SU-DHL-6 (cell line): ENCODE measurements at regions not wholly inside any gene's neighbourhood (a gene's known extent, or its start where the extent isn't known, plus 50 kb on each side); places are given as distances from the start of the nearest gene placed in this dataset.

Experiments
- H2AFZ ChIP-seq: fragments of 200-600 bp; sonication (generic); 2 replicates; pipeline ENCODE4 v1.6.1; 2014; ENCODE audit warnings: low read depth, mild to moderate bottlenecking, moderate library complexity, mixed read lengths, antibody characterized with exemption, low read length; ENCODE audit not compliant: severe bottlenecking
- H3F3A ChIP-seq: fragments of 200-600 bp; shearing (Covaris generic); 2 replicates; pipeline ENCODE4 v1.6.0; 2016; ENCODE audit warnings: antibody characterized with exemption, mild to moderate bottlenecking; ENCODE audit not compliant: insufficient read depth
- H3K27ac ChIP-seq: fragments of 200-600 bp; sonication (generic); 2 replicates; pipeline ENCODE4 v1.5.1; 2016; ENCODE audit warnings: low read depth, mild to moderate bottlenecking, low read length, moderate library complexity, mixed read lengths
- H3K27me3 ChIP-seq: fragments of 200-600 bp; sonication (generic), shearing (Covaris generic); 2 replicates; pipeline ENCODE4 v1.6.0; 2014; ENCODE audit warnings: mild to moderate bottlenecking, low read length
- H3K36me3 ChIP-seq: fragments of 200-600 bp; sonication (generic); 2 replicates; pipeline ENCODE4 v1.6.1; 2014; ENCODE audit warnings: mild to moderate bottlenecking, low read length, mixed read lengths
- H3K4me2 ChIP-seq: fragments of 300-600, 200-600 bp; shearing (Covaris generic), sonication (generic); 2 replicates; pipeline ENCODE4 v1.6.0; 2014; ENCODE audit warnings: low read length, low read depth, mild to moderate bottlenecking; ENCODE audit not compliant: poor library complexity, severe bottlenecking
- H3K4me3 ChIP-seq: fragments of 200-600 bp; sonication (generic); 2 replicates; pipeline ENCODE4 v1.5.1; 2014; ENCODE audit warnings: antibody characterized with exemption, low read length, mild to moderate bottlenecking, mixed read lengths; ENCODE audit not compliant: insufficient read depth, poor library complexity, severe bottlenecking
- H3K79me2 ChIP-seq: fragments of 200-600 bp; sonication (generic); 2 replicates; pipeline ENCODE4 v1.6.1; 2014; ENCODE audit warnings: mild to moderate bottlenecking, low read length, moderate library complexity; ENCODE audit not compliant: insufficient read depth
- H3K9ac ChIP-seq: fragments of 200-600 bp; sonication (generic); 2 replicates; pipeline ENCODE4 v1.7.0; 2014; ENCODE audit warnings: mild to moderate bottlenecking, low read length
- H3K9me2 ChIP-seq: fragments of 200-600 bp; sonication (generic); replicated peaks from 2 replicates; pipeline ENCODE4 v1.6.1; 2014; ENCODE audit warnings: low read length; ENCODE audit not compliant: insufficient read depth
- H3K9me3 ChIP-seq: fragments of 200-600 bp; sonication (generic); 2 replicates; pipeline ENCODE4 v1.6.1; 2014; ENCODE audit warnings: low read length, mixed read lengths; ENCODE audit not compliant: insufficient read depth
- H4K20me1 ChIP-seq: fragments of 200-600 bp; sonication (generic); 2 replicates; pipeline ENCODE4 v1.6.1; 2014; ENCODE audit warnings: low read depth, mild to moderate bottlenecking, antibody characterized with exemption, low read length, moderate library complexity, mixed read lengths
- CTCF ChIP-seq: fragments of 200-600 bp; sonication (generic); IDR thresholded peaks from one replicate; pipeline ENCODE4 v1.5.1; 2017; ENCODE audit warnings: antibody characterized with exemption, mild to moderate bottlenecking, low read length, moderate library complexity; ENCODE audit not compliant: insufficient read depth, poor library complexity, severe bottlenecking
- EZH2phosphoT487 ChIP-seq: fragments of 200-600 bp; sonication (generic), shearing (Covaris generic); conservative IDR thresholded peaks from 2 replicates; pipeline ENCODE4 v1.6.1; 2018; ENCODE audit warnings: mild to moderate bottlenecking, antibody characterized with exemption, low read length, moderate library complexity, mixed read lengths

GRCh38 chr5:9742848-9743247, 112.7 kb upstream of the TAS2R1 start:
- Histone ChIP-seq H3F3A (no peaks in the 10 kb centered on the region), H3K4me3 (no peak overlapping the region), H3K27me3 (no peaks in the 10 kb centered on the region), H3K79me2 (no peaks in the 10 kb centered on the region), H3K9me3 (no peaks in the 10 kb centered on the region), H3K27ac (no peak overlapping the region), H3K9me2 (no peaks in the 10 kb centered on the region), H2AFZ (no peak overlapping the region), H4K20me1 (no peaks in the 10 kb centered on the region), H3K4me2 (no peak overlapping the region), H3K9ac (no peak overlapping the region), H3K36me3 (no peaks in the 10 kb centered on the region)
- TF ChIP-seq EZH2phosphoT487 (no peak), CTCF (no peak)

GRCh38 chr5:9739135-9739534, 109.0 kb upstream of the TAS2R1 start:
- no peak overlapping the region for H3K27ac ChIP-seq
- TF ChIP-seq CTCF (no peak), EZH2phosphoT487 (no peak)
- no peaks in the 10 kb centered on the region for H3K36me3 ChIP-seq
- H3K79me2 ChIP-seq = no peaks in the 10 kb centered on the region
- H3K27me3 ChIP-seq = no peaks in the 10 kb centered on the region
- no peak overlapping the region for H2AFZ ChIP-seq
- no peak overlapping the region for H3K4me2 ChIP-seq
- no peak overlapping the region for H3K4me3 ChIP-seq
- no peaks in the 10 kb centered on the region for H3K9me2 ChIP-seq
- no peaks in the 10 kb centered on the region for H4K20me1 ChIP-seq
- H3K9ac ChIP-seq = no peak overlapping the region
- no peaks in the 10 kb centered on the region for H3K9me3 ChIP-seq
- H3F3A ChIP-seq = no peaks in the 10 kb centered on the region

DNA sequence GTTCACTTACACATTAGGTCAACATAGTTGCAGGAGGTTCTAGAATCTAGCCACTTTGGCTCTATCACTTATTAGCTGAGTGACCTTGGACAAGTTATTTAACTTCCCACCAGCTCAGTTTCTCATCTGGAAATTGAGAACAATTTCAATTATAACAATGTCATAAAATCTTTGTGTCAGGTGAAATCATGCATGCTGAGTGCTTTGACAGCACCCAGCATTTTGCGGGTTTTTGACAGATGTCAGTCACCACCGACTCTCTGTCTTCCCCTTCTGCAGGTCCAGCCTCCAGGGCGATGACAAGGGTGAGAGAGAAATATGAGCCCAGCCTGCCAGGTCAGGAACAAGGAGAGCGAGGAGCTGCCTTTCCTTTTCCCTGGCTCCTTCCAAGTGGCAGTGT, 107.1 kb upstream of the TAS2R1 start:
- no peaks in the 10 kb centered on the region for H3K9me3 ChIP-seq
- H4K20me1 ChIP-seq = no peaks in the 10 kb centered on the region
- no peak overlapping the region for H3K4me3 ChIP-seq
- no peaks in the 10 kb centered on the region for H3K27me3 ChIP-seq
- H3F3A ChIP-seq = no peaks in the 10 kb centered on the region
- no peaks in the 10 kb centered on the region for H3K9me2 ChIP-seq
- no peaks in the 10 kb centered on the region for H3K36me3 ChIP-seq
- H3K79me2 ChIP-seq = no peaks in the 10 kb centered on the region
- H3K4me2 ChIP-seq = no peak overlapping the region
- H3K9ac ChIP-seq = no peak overlapping the region
- TF ChIP-seq EZH2phosphoT487 (no peak), CTCF (no peak)
- H2AFZ ChIP-seq = no peak overlapping the region
- H3K27ac ChIP-seq = no peak overlapping the region

GRCh38 chr5:9733486-9733885, 103.3 kb upstream of the TAS2R1 start:
- Histone ChIP-seq H3K79me2 (no peaks in the 10 kb centered on the region), H4K20me1 (no peaks in the 10 kb centered on the region), H3F3A (no peaks in the 10 kb centered on the region), H2AFZ (no peak overlapping the region), H3K27me3 (no peaks in the 10 kb centered on the region), H3K4me2 (no peak overlapping the region), H3K36me3 (no peaks in the 10 kb centered on the region), H3K9ac (no peak overlapping the region), H3K27ac (no peak overlapping the region), H3K9me3 (no peaks in the 10 kb centered on the region), H3K9me2 (no peaks in the 10 kb centered on the region), H3K4me3 (no peak overlapping the region)
- TF ChIP-seq CTCF (no peak), EZH2phosphoT487 (no peak)
